Activated CD4-positive, alpha-beta T cell treated with anti-CD3 and anti-CD28 coated beads, Interleukin-2, amount 10 ng/mL, durations not matched to agents 24 days and 14 days (primary cell): ENCODE measurements at regions not wholly inside any gene's neighbourhood (a gene's known extent, or its start where the extent isn't known, plus 50 kb on each side); places are given as distances from the start of the nearest gene placed in this dataset.

Experiments
- DNase-seq: peaks from one replicate; pipeline ENCODE4 v3.0.0; 2022
- H3K27ac Mint-ChIP-seq: one replicate; pipeline ENCODE4 v1.8.0; 2022; ENCODE audit warnings: mild to moderate bottlenecking, mixed read lengths
- H3K27me3 Mint-ChIP-seq: one replicate; pipeline ENCODE4 v1.8.0; 2022; ENCODE audit warnings: mixed read lengths
- H3K36me3 Mint-ChIP-seq: one replicate; pipeline ENCODE4 v1.8.0; 2022; ENCODE audit warnings: low read depth, mild to moderate bottlenecking, mixed read lengths
- H3K4me1 Mint-ChIP-seq: one replicate; pipeline ENCODE4 v1.8.0; 2021; ENCODE audit warnings: mixed read lengths
- H3K4me3 Mint-ChIP-seq: one replicate; pipeline ENCODE4 v1.8.0; 2022; ENCODE audit warnings: mild to moderate bottlenecking, moderate library complexity, mixed read lengths
- H3K9me3 Mint-ChIP-seq: one replicate; pipeline ENCODE4 v1.8.0; 2021; ENCODE audit warnings: mixed read lengths
- intact Hi-C: fragments of 100-400 bp; cut with micrococcal nuclease; formaldehyde crosslinking; loops from one replicate; pipeline ENCODE4 v1.15.1; 2023

DNA sequence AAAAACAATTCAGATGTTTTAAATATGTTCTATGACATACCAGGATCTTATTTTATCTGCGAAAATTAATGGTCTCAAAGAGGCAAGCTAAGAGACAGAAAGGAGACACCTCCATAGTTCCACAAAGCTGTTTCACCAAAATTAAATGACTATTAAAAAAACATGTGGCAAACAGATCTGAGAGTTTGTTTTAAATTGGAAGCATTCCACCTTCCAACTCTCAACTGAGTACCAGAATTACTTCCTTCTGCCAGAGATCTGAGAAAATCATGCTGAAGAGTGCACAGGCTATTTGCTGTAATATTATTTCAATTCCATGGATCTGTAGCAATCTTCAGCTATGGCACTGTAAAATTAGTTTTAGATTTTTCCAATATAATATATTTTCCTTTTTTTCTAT lies 669.5 kb upstream of the MARCKS start:
- Mint-ChIP-seq H3K27ac (no peak overlapping the region), H3K27me3 (no peaks in the 10 kb centered on the region), H3K36me3 (no peaks in the 10 kb centered on the region), H3K9me3 (no peaks in the 10 kb centered on the region), H3K4me3 (no peak overlapping the region), H3K4me1 (no peaks in the 10 kb centered on the region)
- DNase-seq, result no peak
- intact Hi-C loops, result no loop called here

DNA sequence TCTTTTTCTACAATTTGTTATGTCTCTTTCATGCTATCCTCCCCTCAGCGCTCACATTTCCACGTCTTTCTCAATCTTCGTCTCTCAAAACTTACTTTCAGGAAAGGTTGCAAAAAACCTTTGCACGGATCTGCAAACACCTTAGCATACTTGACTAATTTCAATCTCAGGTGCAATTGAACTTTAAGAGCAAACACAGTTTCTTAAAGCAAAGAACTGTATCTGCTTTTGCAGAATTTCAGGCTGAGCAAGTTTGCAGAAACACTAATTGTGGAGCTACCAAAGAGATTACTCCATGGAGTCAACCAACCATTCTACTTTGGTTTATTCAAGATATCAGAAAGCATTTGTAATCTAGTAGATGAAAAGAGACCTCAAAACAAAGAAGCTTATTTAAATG lies 668.2 kb upstream of the MARCKS start:
- Mint-ChIP-seq H3K27me3 (no peaks in the 10 kb centered on the region), H3K27ac (no peak overlapping the region), H3K4me1 (no peaks in the 10 kb centered on the region), H3K9me3 (no peaks in the 10 kb centered on the region), H3K4me3 (no peak overlapping the region), H3K36me3 (no peaks in the 10 kb centered on the region)
- intact Hi-C loops, result no loop called here
- DNase-seq, result no peak

DNA sequence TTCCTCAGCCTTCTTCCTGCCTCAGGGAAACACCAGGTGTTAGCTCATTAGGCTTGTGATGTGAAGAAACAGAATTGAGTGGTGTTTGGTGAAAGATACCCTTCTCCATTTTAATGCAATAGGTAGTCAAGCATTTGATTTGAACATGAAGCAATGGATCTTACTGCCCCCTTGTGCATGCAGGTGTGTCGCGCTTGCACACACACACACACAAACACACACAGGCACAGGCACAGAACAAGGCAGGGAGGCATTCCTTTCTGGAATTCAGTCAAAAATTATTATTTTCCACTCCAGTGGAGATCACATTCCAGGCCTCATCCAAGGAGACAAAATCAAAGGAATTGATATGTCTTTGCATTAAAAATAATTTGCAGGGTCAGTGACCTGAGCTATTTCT lies 667.0 kb upstream of the MARCKS start:
- Mint-ChIP-seq H3K4me1 (no peaks in the 10 kb centered on the region), H3K4me3 (no peak overlapping the region), H3K27ac (no peak overlapping the region), H3K9me3 (no peaks in the 10 kb centered on the region), H3K36me3 (no peaks in the 10 kb centered on the region), H3K27me3 (no peaks in the 10 kb centered on the region)
- no peak for DNase-seq
- intact Hi-C loops, result no loop called here

DNA sequence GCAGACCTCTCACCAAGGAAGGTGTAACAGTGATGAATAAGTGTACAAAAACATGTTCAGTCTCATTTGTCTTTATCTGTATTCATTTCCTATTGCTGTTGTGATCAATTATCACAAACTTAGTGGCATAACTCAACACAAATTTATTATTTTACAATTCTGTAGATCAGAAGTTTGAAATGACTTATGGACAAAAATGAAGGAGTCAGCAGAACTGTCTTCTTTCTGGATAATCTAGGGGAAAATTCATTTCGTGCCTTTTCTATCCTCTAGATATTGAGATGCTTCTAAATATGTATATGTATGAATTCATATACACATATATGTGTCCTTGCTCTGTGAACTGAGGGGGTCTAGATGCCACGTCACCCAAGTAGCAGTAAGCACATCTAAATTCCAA lies 663.1 kb upstream of the MARCKS start:
- H3K9me3 Mint-ChIP-seq, result no peaks in the 10 kb centered on the region

DNA sequence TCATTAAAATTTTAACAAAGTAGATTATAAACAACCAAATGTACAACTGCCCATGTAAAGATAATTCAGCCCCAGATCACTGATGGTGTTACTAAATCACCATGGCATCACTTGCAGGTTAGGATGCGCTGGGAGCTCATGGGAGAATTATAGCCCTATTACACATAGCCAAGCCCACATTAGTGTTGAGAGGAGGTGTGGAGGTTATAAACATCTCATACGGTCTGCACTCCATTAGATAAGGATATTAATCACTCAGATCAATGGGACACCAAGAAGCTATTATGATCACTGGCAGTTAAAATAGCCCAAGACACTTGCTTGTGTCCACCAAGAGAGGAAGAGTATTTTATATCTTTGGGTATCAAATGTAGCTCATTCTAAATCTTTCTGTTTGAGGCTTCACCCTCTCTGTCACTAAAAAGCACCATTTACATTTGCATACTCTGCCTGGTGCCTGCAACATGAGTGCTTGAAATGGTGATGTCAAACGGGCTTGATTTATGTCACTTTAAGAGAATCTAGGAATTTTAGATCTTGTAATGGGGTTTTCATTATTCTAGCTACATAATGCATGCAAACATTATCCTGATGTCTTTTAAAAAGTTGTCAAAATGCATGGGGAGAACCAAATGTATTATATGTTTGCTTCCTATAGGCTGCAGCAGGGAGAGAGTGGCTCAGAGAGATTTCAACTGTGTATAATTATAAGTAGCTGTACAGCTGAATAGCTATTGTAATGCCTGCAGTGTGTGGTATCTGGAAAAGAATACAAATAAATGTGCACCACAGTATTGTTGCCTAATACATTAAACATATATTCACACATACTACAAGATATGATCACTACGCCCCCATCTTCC lies 654.1 kb upstream of the MARCKS start:
- no peak overlapping the region for H3K4me3 Mint-ChIP-seq
- H3K27ac Mint-ChIP-seq, result no peak overlapping the region
- no peaks in the 10 kb centered on the region for H3K9me3 Mint-ChIP-seq
- no peaks in the 10 kb centered on the region for H3K4me1 Mint-ChIP-seq
- intact Hi-C loops, result no loop called here
- H3K27me3 Mint-ChIP-seq, result no peaks in the 10 kb centered on the region
- no peaks in the 10 kb centered on the region for H3K36me3 Mint-ChIP-seq
- DNase-seq, result no peak

More for the DNA sequence above, 663.1 kb upstream of the MARCKS start:
- H3K27me3 Mint-ChIP-seq, result no peaks in the 10 kb centered on the region
- no peak for DNase-seq
- no peaks in the 10 kb centered on the region for H3K4me1 Mint-ChIP-seq
- no peak overlapping the region for H3K4me3 Mint-ChIP-seq
- H3K27ac Mint-ChIP-seq, result no peak overlapping the region
- no peaks in the 10 kb centered on the region for H3K36me3 Mint-ChIP-seq
- intact Hi-C loops, result no loop called here

DNA sequence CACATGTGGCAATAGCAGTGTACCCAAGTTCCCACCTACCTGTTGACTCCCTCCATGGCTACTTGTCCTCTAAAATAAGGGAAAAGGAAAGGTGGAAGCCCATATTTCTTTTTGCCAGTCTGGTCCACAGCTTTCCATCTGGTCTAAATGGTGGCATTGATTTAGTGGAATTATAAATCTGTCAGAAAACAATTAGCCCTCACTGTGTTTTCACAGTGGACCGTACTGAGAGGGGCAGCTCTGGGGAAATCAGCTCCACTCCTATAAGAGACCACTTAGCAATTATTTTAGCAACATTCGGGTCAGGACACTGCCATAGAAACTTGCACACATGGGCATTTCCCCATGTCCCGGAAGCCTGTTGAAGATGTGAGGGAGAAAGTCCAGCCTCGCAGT lies 653.4 kb upstream of the MARCKS start:
- no peaks in the 10 kb centered on the region for H3K27me3 Mint-ChIP-seq
- no peak overlapping the region for H3K4me3 Mint-ChIP-seq
- H3K9me3 Mint-ChIP-seq, result no peaks in the 10 kb centered on the region
- no peak for DNase-seq
- H3K36me3 Mint-ChIP-seq, result no peaks in the 10 kb centered on the region
- intact Hi-C loops, result no loop called here
- no peaks in the 10 kb centered on the region for H3K4me1 Mint-ChIP-seq
- no peak overlapping the region for H3K27ac Mint-ChIP-seq

DNA sequence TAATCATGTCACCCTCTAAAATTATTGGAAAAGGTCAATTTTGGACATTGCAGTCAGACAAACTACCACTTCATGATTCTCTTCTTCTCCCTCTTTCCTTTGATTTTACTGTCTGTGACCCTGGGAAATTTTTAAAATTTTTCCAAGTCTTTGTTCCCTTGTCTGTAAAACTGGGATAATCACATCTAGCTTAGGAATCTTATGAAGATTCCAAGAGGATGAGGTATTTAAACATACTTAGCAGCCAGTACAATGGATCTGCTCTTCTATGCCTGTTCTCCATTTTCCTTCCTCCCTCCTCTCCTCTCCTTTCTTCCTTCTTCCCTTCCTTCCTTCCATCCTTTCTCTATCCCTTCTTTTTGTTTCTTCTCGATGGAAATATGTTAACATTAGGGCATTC lies 651.6 kb upstream of the MARCKS start:
- no peaks in the 10 kb centered on the region for H3K9me3 Mint-ChIP-seq
- H3K36me3 Mint-ChIP-seq, result no peaks in the 10 kb centered on the region
- H3K27ac Mint-ChIP-seq, result no peak overlapping the region
- no peaks in the 10 kb centered on the region for H3K27me3 Mint-ChIP-seq
- intact Hi-C loops, result no loop called here
- DNase-seq, result no peak
- H3K4me3 Mint-ChIP-seq, result no peak overlapping the region
- no peaks in the 10 kb centered on the region for H3K4me1 Mint-ChIP-seq

DNA sequence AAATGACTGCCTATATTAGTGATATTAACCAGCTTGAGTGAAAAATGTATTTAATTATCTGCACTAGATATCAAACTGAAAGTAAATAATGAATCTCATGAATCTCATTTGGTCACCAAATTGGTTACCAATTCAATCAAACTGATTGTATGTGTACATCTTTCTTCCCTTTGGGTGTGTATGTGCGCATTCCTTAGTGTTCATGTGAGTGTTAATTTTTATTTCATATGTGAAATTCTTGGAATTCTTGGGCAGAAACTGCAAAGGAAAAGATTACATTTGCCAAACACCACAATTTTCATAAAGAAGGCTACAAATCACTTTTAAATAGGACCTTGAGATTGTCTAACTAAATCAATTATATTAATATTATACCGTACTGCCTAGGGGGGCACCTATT lies 648.4 kb upstream of the MARCKS start:
- Mint-ChIP-seq H3K27ac (no peak overlapping the region), H3K9me3 (no peaks in the 10 kb centered on the region), H3K4me1 (no peaks in the 10 kb centered on the region), H3K4me3 (no peak overlapping the region), H3K27me3 (no peaks in the 10 kb centered on the region), H3K36me3 (no peaks in the 10 kb centered on the region)
- intact Hi-C loops, result no loop called here
- DNase-seq, result no peak

DNA sequence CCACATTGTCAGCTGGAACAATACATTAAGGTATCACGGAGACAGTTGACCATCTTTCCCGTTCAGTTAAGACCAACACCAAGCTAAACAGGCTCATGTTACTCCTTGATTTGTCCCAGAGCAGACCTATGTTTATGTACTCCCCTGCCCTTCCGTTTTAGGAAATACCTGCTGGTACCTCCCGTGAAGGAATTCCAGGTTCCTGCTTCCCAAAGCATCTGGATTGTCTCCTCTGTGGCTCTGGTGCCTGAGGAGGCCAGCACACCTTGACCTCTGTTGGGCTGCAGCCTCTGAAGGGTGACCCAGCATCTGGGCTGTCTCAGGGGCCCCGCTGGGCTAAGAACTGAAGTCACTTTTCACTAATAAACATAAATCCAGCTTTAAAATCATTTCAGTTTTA lies 647.8 kb upstream of the MARCKS start:
- Mint-ChIP-seq H3K4me3 (no peak overlapping the region), H3K4me1 (no peaks in the 10 kb centered on the region), H3K27ac (no peak overlapping the region), H3K27me3 (no peaks in the 10 kb centered on the region), H3K9me3 (peaks cover 1% of the 10 kb centered on the region), H3K36me3 (no peaks in the 10 kb centered on the region)
- DNase-seq, result no peak
- intact Hi-C loops, result no loop called here

DNA sequence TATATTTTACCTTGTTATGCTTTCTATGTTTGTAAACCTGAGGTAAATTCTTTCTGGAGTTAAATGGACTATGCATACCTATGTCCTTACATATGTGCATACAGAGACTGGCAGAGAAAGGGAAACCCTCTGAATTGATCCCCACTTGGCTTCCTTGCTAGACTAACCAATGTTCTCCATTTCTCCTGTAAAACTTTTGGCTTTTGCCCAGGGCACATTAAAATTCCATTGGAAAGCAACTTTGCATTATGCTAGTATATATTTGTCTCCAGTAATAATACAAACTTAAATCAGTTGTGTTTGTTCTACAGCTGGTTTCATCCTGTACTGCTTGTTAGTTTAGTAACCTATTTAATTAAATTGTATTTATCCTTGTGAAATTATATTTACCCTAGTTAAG lies 646.0 kb upstream of the MARCKS start:
- H3K9me3 Mint-ChIP-seq, result peaks cover 3% of the 10 kb centered on the region
- H3K4me3 Mint-ChIP-seq, result no peak overlapping the region
- H3K36me3 Mint-ChIP-seq, result no peaks in the 10 kb centered on the region
- no peak for DNase-seq
- intact Hi-C loops, result no loop called here
- no peaks in the 10 kb centered on the region for H3K4me1 Mint-ChIP-seq
- no peak overlapping the region for H3K27ac Mint-ChIP-seq
- H3K27me3 Mint-ChIP-seq, result no peaks in the 10 kb centered on the region

DNA sequence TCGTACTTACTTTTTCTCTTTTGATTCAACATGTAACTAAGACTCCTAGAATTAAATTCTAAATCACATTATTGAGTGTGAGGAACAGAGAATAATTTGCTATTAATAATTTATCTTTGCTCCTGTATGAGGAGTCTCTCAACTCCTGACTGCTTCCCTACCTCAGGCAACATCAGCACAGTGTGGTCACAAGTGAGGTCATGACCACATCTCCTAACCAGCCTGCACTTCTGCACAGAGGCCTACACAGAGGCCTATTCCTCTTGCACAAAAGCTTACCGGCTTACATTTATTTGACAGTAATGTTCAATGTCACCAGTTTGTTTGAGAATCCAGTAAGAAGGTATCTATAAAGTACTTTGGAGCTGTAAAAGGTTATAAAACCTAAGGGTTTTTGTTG lies 637.4 kb upstream of the MARCKS start:
- Mint-ChIP-seq H3K27me3 (no peaks in the 10 kb centered on the region), H3K4me1 (no peaks in the 10 kb centered on the region), H3K4me3 (no peak overlapping the region), H3K36me3 (no peaks in the 10 kb centered on the region), H3K27ac (no peak overlapping the region), H3K9me3 (no peaks in the 10 kb centered on the region)
- intact Hi-C loops, result no loop called here
- no peak for DNase-seq

DNA sequence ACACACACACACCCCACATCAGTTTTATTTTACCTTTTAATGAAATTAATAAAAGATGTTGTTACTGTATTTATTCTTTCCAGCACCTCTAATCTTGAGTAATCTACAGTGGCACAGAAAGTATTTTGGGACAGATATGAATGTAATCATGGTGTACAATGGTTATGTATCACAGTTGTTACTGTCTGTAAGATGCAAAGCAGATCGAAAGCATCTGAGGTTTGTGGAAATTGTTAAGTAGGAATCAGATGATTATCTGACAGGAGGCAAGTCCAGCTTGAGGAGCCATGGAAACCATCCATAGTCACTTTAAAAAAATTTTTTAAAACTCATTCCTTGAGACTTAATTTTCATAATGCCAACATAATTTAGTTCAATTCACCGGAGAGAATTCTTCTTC lies 636.3 kb upstream of the MARCKS start:
- Mint-ChIP-seq H3K4me1 (no peaks in the 10 kb centered on the region), H3K9me3 (no peaks in the 10 kb centered on the region), H3K27ac (no peak overlapping the region), H3K36me3 (no peaks in the 10 kb centered on the region), H3K27me3 (no peaks in the 10 kb centered on the region), H3K4me3 (no peak overlapping the region)
- DNase-seq, result no peak
- intact Hi-C loops, result no loop called here

DNA sequence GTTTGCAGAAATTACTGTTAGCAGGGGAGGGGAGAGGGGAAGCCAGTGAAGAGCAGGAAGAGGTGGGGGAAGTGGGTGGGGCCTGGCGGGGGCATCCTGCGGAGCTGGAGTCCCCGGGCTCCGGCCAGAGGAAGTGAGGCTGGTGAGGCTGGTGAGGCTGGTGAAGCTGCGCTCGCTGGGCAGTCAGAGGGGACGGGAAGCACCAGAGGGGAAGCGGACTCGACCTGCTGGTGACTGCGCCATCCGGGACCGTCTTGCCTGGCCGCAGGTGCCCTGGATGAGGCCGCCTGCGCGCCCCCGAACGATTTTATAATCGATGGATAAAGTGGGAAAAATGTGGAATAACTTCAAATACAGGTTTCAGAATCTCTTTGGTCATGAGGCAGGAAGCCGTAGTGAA lies 635.3 kb upstream of the MARCKS start:
- no peaks in the 10 kb centered on the region for H3K9me3 Mint-ChIP-seq
- H3K4me1 Mint-ChIP-seq, result no peaks in the 10 kb centered on the region
- H3K27me3 Mint-ChIP-seq, result no peaks in the 10 kb centered on the region
- no peak for DNase-seq
- intact Hi-C loops, result no loop called here
- H3K27ac Mint-ChIP-seq, result no peak overlapping the region
- no peak overlapping the region for H3K4me3 Mint-ChIP-seq
- no peaks in the 10 kb centered on the region for H3K36me3 Mint-ChIP-seq

DNA sequence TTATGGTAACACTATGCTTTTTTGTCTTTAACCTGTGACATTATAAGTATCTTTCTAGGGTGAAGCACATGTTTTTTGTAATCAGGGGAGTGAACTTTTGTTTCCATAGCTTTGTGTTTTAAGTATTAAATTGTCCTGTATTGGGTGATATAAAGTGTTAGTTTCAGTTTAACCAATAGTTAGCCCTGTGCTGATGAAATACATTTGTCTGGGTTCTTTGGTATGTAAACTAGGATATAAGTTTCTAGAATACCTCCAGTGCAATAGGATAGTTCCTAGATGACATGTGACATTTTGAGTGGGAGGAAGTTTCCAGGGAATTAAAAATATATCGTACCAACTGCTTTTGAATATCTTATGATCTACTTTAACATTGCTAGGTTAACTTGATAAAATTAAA lies 611.0 kb upstream of the MARCKS start:
- Mint-ChIP-seq H3K9me3 (no peaks in the 10 kb centered on the region), H3K4me1 (no peaks in the 10 kb centered on the region), H3K36me3 (no peaks in the 10 kb centered on the region), H3K27me3 (no peaks in the 10 kb centered on the region), H3K27ac (no peak overlapping the region), H3K4me3 (no peak overlapping the region)
- intact Hi-C loops, result no loop called here
- DNase-seq, result no peak

DNA sequence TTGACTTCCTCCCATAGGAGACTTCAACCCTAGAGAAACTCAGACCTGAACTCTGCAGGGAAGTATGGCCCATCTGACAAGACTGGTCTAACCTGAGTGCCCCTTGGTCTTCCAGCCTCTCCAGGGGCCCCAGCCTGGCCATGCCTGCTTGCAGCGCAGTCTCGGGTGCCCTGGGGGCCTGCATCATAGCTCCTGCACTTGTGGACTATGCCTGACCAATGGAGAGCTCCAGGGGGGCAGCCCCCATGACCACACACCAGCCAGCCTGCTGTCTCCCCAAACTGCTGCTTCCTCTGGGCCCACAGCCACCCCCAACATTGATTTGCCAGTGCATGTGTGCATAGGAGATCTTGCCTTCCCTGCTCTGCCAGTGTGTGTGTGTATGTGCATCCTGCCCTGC lies 608.6 kb upstream of the MARCKS start:
- H3K4me3 Mint-ChIP-seq, result no peak overlapping the region
- no peak overlapping the region for H3K27ac Mint-ChIP-seq
- H3K4me1 Mint-ChIP-seq, result no peaks in the 10 kb centered on the region
- no peaks in the 10 kb centered on the region for H3K9me3 Mint-ChIP-seq
- no peaks in the 10 kb centered on the region for H3K27me3 Mint-ChIP-seq
- no peaks in the 10 kb centered on the region for H3K36me3 Mint-ChIP-seq
- intact Hi-C loops, result no loop called here
- DNase-seq, result no peak
